WI38 (cell line): ENCODE measurements at regions not wholly inside any gene's neighbourhood (a gene's known extent, or its start where the extent isn't known, plus 50 kb on each side); places are given as distances from the start of the nearest gene placed in this dataset.

Source experiments
- H3K4me3 ChIP-seq: 2 replicates; pipeline ENCODE4 v1.5.1; 2011; ENCODE audit warnings: low read depth, mild to moderate bottlenecking, control low read depth, low read length
- CTCF ChIP-seq: IDR thresholded peaks from 2 replicates; pipeline ENCODE4 v1.5.1; 2012; ENCODE audit warnings: low read depth, mild to moderate bottlenecking, control low read depth, low read length

GRCh38 chr19:31185261-31185660 lies 164.0 kb downstream of the TSHZ3 start:
- no peak for TF ChIP-seq CTCF
- H3K4me3 ChIP-seq, result no peak overlapping the region

- no peak for TF ChIP-seq CTCF
- H3K4me3 ChIP-seq, result no peak overlapping the region
Observed at GRCh38 chr19:31181535-31181934, 167.7 kb downstream of the TSHZ3 start.

- H3K4me3 ChIP-seq, result no peak overlapping the region
- TF ChIP-seq CTCF, result no peak
Observed at GRCh38 chr19:31180907-31181306, 168.3 kb downstream of the TSHZ3 start.

- no peak overlapping the region for H3K4me3 ChIP-seq
Observed at GRCh38 chr19:31179471-31179852, 169.8 kb downstream of the TSHZ3 start.

GRCh38 chr19:31178833-31179470 lies 170.3 kb downstream of the TSHZ3 start:
- TF ChIP-seq CTCF, result no peak
- H3K4me3 ChIP-seq, result no peak overlapping the region

More at GRCh38 chr19:31179471-31179852, 169.8 kb downstream of the TSHZ3 start:
- TF ChIP-seq CTCF, result no peak

GRCh38 chr19:31177246-31177645 lies 172.0 kb downstream of the TSHZ3 start:
- no peak overlapping the region for H3K4me3 ChIP-seq
- no peak for TF ChIP-seq CTCF

- H3K4me3 ChIP-seq, result no peak overlapping the region
- no peak for TF ChIP-seq CTCF
Observed at GRCh38 chr19:31175564-31176348, 173.5 kb downstream of the TSHZ3 start.
